KMS-11 (cell line): ENCODE measurements at regions not wholly inside any gene's neighbourhood (a gene's known extent, or its start where the extent isn't known, plus 50 kb on each side); places are given as distances from the start of the nearest gene placed in this dataset.

Source experiments
- H2AFZ ChIP-seq: fragments of 200-600 bp; sonication (generic); 2 replicates; pipeline ENCODE4 v1.6.1; 2016; ENCODE audit warnings: antibody characterized with exemption, mixed run types, low read depth
- H3K27ac ChIP-seq: fragments of 200-600 bp; sonication (generic); 2 replicates; pipeline ENCODE4 v1.6.1; 2016; ENCODE audit warnings: mild to moderate bottlenecking, mixed run types
- H3K27me3 ChIP-seq: fragments of 200-600 bp; sonication (generic); 2 replicates; pipeline ENCODE4 v1.6.1; 2017; ENCODE audit warnings: mild to moderate bottlenecking, low read depth, mixed run types, moderate library complexity; ENCODE audit not compliant: insufficient read depth
- H3K36me3 ChIP-seq: fragments of 200-600 bp; sonication (generic); 2 replicates; pipeline ENCODE4 v1.6.1; 2017; ENCODE audit warnings: mild to moderate bottlenecking, mixed run types; ENCODE audit not compliant: insufficient read depth
- H3K4me1 ChIP-seq: fragments of 200-600 bp; sonication (generic); 2 replicates; pipeline ENCODE4 v1.6.1; 2016; ENCODE audit warnings: mild to moderate bottlenecking, low read depth, mixed run types; ENCODE audit not compliant: poor library complexity, severe bottlenecking
- H3K4me2 ChIP-seq: fragments of 200-600 bp; sonication (generic); 2 replicates; pipeline ENCODE4 v1.7.0; 2016; ENCODE audit warnings: mild to moderate bottlenecking, mixed run types
- H3K4me3 ChIP-seq: fragments of 200-600 bp; sonication (generic); IDR thresholded peaks from 2 replicates; pipeline ENCODE4 v1.6.1; 2017; ENCODE audit warnings: low read depth, low read length, mixed read lengths; ENCODE audit not compliant: insufficient read depth
- H3K79me2 ChIP-seq: fragments of 200-600 bp; sonication (generic); 2 replicates; pipeline ENCODE4 v1.6.1; 2016; ENCODE audit warnings: low read depth, mixed run types; ENCODE audit not compliant: insufficient read depth
- H3K9ac ChIP-seq: fragments of 200-600 bp; sonication (generic); 2 replicates; pipeline ENCODE4 v1.6.1; 2016; ENCODE audit warnings: mild to moderate bottlenecking, mixed run types
- H4K20me1 ChIP-seq: fragments of 200-600 bp; sonication (generic); 2 replicates; pipeline ENCODE4 v1.6.1; 2016; ENCODE audit warnings: mild to moderate bottlenecking, mixed run types; ENCODE audit not compliant: insufficient read depth
- CTCF ChIP-seq: fragments of 200-600 bp; sonication (generic); conservative IDR thresholded peaks from 2 replicates; pipeline ENCODE4 v1.6.1; 2017; ENCODE audit warnings: low read depth, mild to moderate bottlenecking, antibody characterized with exemption, low read length, moderate library complexity, mixed read lengths

- Histone ChIP-seq H3K27ac (no peak overlapping the region), H3K79me2 (no peaks in the 10 kb centered on the region), H3K4me2 (no peak overlapping the region), H2AFZ (no peak overlapping the region), H3K4me3 (no peak overlapping the region), H4K20me1 (no peaks in the 10 kb centered on the region), H3K27me3 (no peaks in the 10 kb centered on the region), H3K4me1 (no peaks in the 10 kb centered on the region), H3K9ac (no peak overlapping the region), H3K36me3 (no peaks in the 10 kb centered on the region)
- TF ChIP-seq CTCF = no peak
These were observed 368.2 kb upstream of the TSHZ3 start for GRCh38 chr19:31717269-31717923.

- Histone ChIP-seq H3K79me2 (no peaks in the 10 kb centered on the region), H3K9ac (no peak overlapping the region), H2AFZ (no peak overlapping the region), H3K4me3 (no peak overlapping the region), H3K27ac (no peak overlapping the region), H4K20me1 (no peaks in the 10 kb centered on the region), H3K27me3 (no peaks in the 10 kb centered on the region), H3K4me2 (no peak overlapping the region), H3K36me3 (no peaks in the 10 kb centered on the region), H3K4me1 (no peaks in the 10 kb centered on the region)
- no peak for TF ChIP-seq CTCF
These were observed 368.8 kb upstream of the TSHZ3 start for GRCh38 chr19:31718032-31718431.

GRCh38 chr19:31718898-31719297, 369.7 kb upstream of the TSHZ3 start:
- no peaks in the 10 kb centered on the region for H3K79me2 ChIP-seq

DNA sequence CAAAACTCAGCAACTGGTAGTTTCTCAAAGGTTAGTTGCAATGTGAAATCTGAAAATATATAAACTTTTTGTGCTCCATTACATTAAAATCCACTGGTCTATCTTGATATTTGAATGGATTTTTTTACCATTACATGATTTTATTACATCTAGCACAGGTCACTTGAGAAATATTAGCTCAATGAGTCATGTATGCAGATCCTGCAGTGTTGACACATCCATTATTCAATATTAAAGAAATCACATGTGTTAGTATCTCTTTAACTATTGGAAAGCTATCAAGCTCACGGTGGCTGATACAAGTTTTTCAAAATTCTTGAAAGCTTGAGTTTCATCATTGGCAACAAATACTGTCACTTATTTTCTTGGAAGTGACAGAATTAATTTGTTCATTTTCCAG, 373.9 kb upstream of the TSHZ3 start:
- no peak overlapping the region for H3K4me2 ChIP-seq

More at GRCh38 chr19:31718898-31719297, 369.7 kb upstream of the TSHZ3 start:
- no peak overlapping the region for H2AFZ ChIP-seq
- no peaks in the 10 kb centered on the region for H3K4me1 ChIP-seq
- H3K4me2 ChIP-seq = no peak overlapping the region
- TF ChIP-seq CTCF = no peak
- H3K27me3 ChIP-seq = no peaks in the 10 kb centered on the region
- no peaks in the 10 kb centered on the region for H3K36me3 ChIP-seq
- H4K20me1 ChIP-seq = no peaks in the 10 kb centered on the region
- H3K4me3 ChIP-seq = no peak overlapping the region
- H3K27ac ChIP-seq = no peak overlapping the region
- no peak overlapping the region for H3K9ac ChIP-seq

More for the DNA sequence above, 373.9 kb upstream of the TSHZ3 start:
- no peaks in the 10 kb centered on the region for H3K79me2 ChIP-seq
- H3K4me3 ChIP-seq = no peak overlapping the region
- no peaks in the 10 kb centered on the region for H3K36me3 ChIP-seq
- no peaks in the 10 kb centered on the region for H3K4me1 ChIP-seq
- H3K9ac ChIP-seq = no peak overlapping the region
- no peak overlapping the region for H3K27ac ChIP-seq
- no peaks in the 10 kb centered on the region for H3K27me3 ChIP-seq
- no peak overlapping the region for H2AFZ ChIP-seq
- H4K20me1 ChIP-seq = no peaks in the 10 kb centered on the region
- TF ChIP-seq CTCF = no peak
